IPS-18a (cell line): ENCODE measurements at regions not wholly inside any gene's neighbourhood (a gene's known extent, or its start where the extent isn't known, plus 50 kb on each side); places are given as distances from the start of the nearest gene placed in this dataset.

Source experiments
- H3K27ac ChIP-seq: one replicate; pipeline ENCODE4 v1.5.1; 2013; ENCODE audit warnings: low read length
- H3K27me3 ChIP-seq: one replicate; pipeline ENCODE4 v1.6.1; 2013; ENCODE audit warnings: mild to moderate bottlenecking, low read length; ENCODE audit not compliant: control insufficient read depth, insufficient read depth
- H3K36me3 ChIP-seq: one replicate; pipeline ENCODE4 v1.6.1; 2013; ENCODE audit warnings: low read depth, low read length; ENCODE audit not compliant: control insufficient read depth
- H3K4me1 ChIP-seq: one replicate; pipeline ENCODE4 v1.6.1; 2013; ENCODE audit warnings: low read depth, low read length; ENCODE audit not compliant: control insufficient read depth
- H3K4me3 ChIP-seq: one replicate; pipeline ENCODE4 v1.5.1; 2013; ENCODE audit warnings: low read length
- H3K9ac ChIP-seq: one replicate; pipeline ENCODE4 v1.6.1; 2013; ENCODE audit warnings: mild to moderate bottlenecking, low read length, moderate library complexity
- H3K9me3 ChIP-seq: one replicate; pipeline ENCODE4 v1.6.1; 2013; ENCODE audit warnings: low read depth, low read length; ENCODE audit not compliant: control insufficient read depth

DNA sequence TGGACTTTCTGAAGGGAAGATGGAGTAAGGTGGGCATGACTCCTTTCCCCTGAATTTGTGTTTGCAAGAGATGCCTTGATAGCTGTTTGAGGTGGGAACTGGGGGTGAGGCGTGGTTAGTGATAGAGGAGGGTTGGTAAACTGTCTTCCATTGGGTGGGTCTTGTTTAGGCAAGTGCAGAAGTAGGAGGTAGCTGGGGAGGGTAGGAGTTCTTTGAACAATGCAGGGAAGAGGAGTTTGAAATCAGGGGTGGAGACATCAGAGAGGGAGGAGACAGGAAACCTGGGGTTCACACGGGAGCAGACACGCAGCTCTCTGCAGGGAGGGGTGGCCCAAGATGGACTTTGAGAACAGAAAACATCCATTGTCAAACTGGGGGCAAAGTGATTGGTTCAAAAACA, 267.1 kb downstream of the TSN start:
- H3K4me1 ChIP-seq, result peaks cover 8% of the 10 kb centered on the region
- no peaks in the 10 kb centered on the region for H3K27me3 ChIP-seq
- no peaks in the 10 kb centered on the region for H3K36me3 ChIP-seq
- H3K9ac ChIP-seq, result no peak overlapping the region
- H3K4me3 ChIP-seq, result no peak overlapping the region
- no peaks in the 10 kb centered on the region for H3K9me3 ChIP-seq
- no peak overlapping the region for H3K27ac ChIP-seq

GRCh38 chr2:122023059-122023864, 267.8 kb downstream of the TSN start:
- Histone ChIP-seq H3K36me3 (no peaks in the 10 kb centered on the region), H3K4me1 (peaks cover 8% of the 10 kb centered on the region), H3K9ac (no peak overlapping the region), H3K27me3 (no peaks in the 10 kb centered on the region), H3K27ac (no peak overlapping the region), H3K4me3 (no peak overlapping the region), H3K9me3 (no peaks in the 10 kb centered on the region)

- no peaks in the 10 kb centered on the region for H3K36me3 ChIP-seq
- no peaks in the 10 kb centered on the region for H3K9me3 ChIP-seq
- H3K27ac ChIP-seq, result no peak overlapping the region
- peaks cover 15% of the 10 kb centered on the region for H3K4me1 ChIP-seq
- H3K27me3 ChIP-seq, result no peaks in the 10 kb centered on the region
- no peak overlapping the region for H3K9ac ChIP-seq
- H3K4me3 ChIP-seq, result no peak overlapping the region
These were observed 272.2 kb downstream of the TSN start for GRCh38 chr2:122027510-122028217.

DNA sequence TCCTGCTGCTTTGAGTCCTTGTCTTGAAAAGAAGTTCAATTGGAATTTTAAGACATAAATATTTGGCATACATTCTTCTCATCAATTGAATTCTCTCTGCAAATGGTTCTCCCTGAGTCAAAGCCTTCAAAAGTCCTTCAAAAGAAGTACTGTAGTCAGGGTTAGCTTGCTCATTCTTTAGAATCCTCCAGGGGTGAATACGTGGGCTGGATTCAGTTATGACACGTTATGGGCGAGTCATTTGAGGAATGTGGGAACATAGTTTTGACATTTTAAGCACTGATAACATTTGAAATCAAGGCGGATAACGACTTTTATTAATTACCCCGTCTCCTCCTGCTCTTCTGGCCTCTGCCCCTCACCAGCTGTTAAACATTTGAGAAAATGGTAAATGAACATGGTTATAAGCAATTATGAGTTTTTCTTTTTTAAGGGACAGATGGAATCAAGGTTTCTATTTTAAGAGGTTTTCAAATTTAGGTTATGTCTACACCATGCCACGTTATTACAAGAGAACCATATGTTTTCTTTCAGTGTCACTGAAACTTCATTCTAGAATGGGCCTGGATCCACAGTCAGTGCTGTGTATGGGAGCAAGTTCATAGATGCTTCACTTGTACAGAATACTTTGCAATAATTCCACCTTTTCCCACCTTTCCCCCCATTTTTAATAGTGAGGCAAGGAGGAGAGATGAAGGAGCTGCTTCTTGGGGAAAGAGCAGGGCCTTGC, 273.1 kb downstream of the TSN start:
- Histone ChIP-seq H3K27ac (no peak overlapping the region), H3K4me3 (no peak overlapping the region), H3K9me3 (no peaks in the 10 kb centered on the region)

GRCh38 chr2:122029456-122029855, 274.0 kb downstream of the TSN start:
- no peak overlapping the region for H3K27ac ChIP-seq

More for the DNA sequence above, 273.1 kb downstream of the TSN start:
- no peaks in the 10 kb centered on the region for H3K27me3 ChIP-seq
- H3K4me1 ChIP-seq, result peaks cover 10% of the 10 kb centered on the region
- no peaks in the 10 kb centered on the region for H3K36me3 ChIP-seq
- H3K9ac ChIP-seq, result no peak overlapping the region

GRCh38 chr2:122029945-122030344, 274.5 kb downstream of the TSN start:
- Histone ChIP-seq H3K27me3 (no peaks in the 10 kb centered on the region), H3K4me3 (no peak overlapping the region), H3K27ac (no peak overlapping the region), H3K9ac (no peak overlapping the region), H3K36me3 (no peaks in the 10 kb centered on the region), H3K4me1 (peaks cover 17% of the 10 kb centered on the region), H3K9me3 (no peaks in the 10 kb centered on the region)

More at GRCh38 chr2:122029456-122029855, 274.0 kb downstream of the TSN start:
- no peaks in the 10 kb centered on the region for H3K36me3 ChIP-seq
- no peaks in the 10 kb centered on the region for H3K9me3 ChIP-seq
- no peak overlapping the region for H3K4me3 ChIP-seq
- peaks cover 13% of the 10 kb centered on the region for H3K4me1 ChIP-seq
- no peaks in the 10 kb centered on the region for H3K27me3 ChIP-seq
- no peak overlapping the region for H3K9ac ChIP-seq

DNA sequence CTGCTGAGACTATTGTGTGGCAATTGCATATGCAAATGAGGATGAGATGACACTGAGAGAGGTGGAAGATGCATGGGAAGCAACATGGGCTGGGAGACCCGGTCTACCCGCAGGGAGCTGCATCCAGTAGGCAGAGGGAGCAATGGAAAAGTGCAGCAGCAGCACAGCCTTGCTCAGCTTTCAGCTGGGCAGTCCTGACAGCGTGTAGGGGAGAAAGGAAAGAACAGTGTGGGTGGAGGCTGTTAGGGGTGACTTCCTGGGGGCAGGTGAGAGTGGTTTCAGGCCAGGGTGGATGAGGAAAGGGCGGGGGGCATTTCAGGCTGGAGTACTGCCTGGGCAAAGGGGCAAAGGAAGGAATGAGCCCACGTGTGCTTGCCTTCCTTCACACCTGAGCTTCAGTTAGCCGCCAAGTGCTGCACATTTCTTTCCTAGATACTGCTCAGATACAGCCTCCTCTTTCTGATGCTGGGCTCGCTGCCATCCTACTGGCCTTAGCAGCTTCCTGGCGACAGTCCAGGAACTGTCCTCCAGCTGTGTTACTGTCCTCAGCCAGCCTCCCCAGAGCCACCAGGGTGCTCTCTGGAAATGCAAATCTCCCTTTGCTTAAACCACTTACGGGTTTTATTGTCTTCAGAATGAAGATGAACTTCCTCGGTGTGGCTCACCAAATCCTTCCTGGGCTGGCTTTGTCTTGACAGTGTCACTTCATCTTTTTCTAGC, 276.3 kb downstream of the TSN start:
- no peaks in the 10 kb centered on the region for H3K9me3 ChIP-seq
- peaks cover 23% of the 10 kb centered on the region for H3K4me1 ChIP-seq
- H3K27ac ChIP-seq, result no peak overlapping the region
- no peak overlapping the region for H3K9ac ChIP-seq
- no peaks in the 10 kb centered on the region for H3K27me3 ChIP-seq
- no peaks in the 10 kb centered on the region for H3K36me3 ChIP-seq
- H3K4me3 ChIP-seq, result no peak overlapping the region

- no peaks in the 10 kb centered on the region for H3K36me3 ChIP-seq
- no peak overlapping the region for H3K27ac ChIP-seq
- H3K4me1 ChIP-seq, result peaks cover 23% of the 10 kb centered on the region
- no peak overlapping the region for H3K4me3 ChIP-seq
- H3K27me3 ChIP-seq, result no peaks in the 10 kb centered on the region
- no peaks in the 10 kb centered on the region for H3K9me3 ChIP-seq
- H3K9ac ChIP-seq, result no peak overlapping the region
These were observed 276.8 kb downstream of the TSN start for GRCh38 chr2:122032264-122032645.

GRCh38 chr2:122033778-122034177, 278.3 kb downstream of the TSN start:
- H3K9me3 ChIP-seq, result no peaks in the 10 kb centered on the region
- no peaks in the 10 kb centered on the region for H3K27me3 ChIP-seq
- no peak overlapping the region for H3K9ac ChIP-seq
- no peak overlapping the region for H3K27ac ChIP-seq
- peaks cover 23% of the 10 kb centered on the region for H3K4me1 ChIP-seq
- no peak overlapping the region for H3K4me3 ChIP-seq
- no peaks in the 10 kb centered on the region for H3K36me3 ChIP-seq

- no peaks in the 10 kb centered on the region for H3K36me3 ChIP-seq
- H3K4me3 ChIP-seq, result no peak overlapping the region
- peaks cover 23% of the 10 kb centered on the region for H3K4me1 ChIP-seq
- no peak overlapping the region for H3K27ac ChIP-seq
- H3K9me3 ChIP-seq, result no peaks in the 10 kb centered on the region
- no peak overlapping the region for H3K9ac ChIP-seq
- no peaks in the 10 kb centered on the region for H3K27me3 ChIP-seq
These were observed 278.9 kb downstream of the TSN start for GRCh38 chr2:122034344-122034743.

DNA sequence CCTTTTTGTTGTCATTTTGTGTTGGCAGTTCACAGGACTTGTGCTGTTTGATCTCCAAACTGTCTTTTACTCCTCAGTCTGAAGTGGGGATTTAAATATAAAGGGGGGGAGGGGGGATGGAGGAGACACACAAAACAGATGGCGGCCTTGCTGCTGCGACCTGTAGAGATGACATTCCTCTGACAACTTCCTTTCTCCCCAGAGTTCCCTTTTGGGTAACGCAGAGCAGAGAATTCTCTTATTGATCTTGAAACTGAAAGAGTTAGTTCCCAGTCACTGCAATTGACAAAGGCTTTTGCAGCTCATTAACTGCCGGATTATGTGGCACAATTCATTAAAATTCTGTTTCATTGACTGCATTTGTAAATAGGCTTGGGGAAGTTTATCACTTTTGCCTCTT, 279.3 kb downstream of the TSN start:
- Histone ChIP-seq H3K9ac (no peak overlapping the region), H3K27me3 (no peaks in the 10 kb centered on the region), H3K4me3 (no peak overlapping the region), H3K9me3 (no peaks in the 10 kb centered on the region), H3K27ac (no peak overlapping the region), H3K36me3 (no peaks in the 10 kb centered on the region), H3K4me1 (peaks cover 23% of the 10 kb centered on the region)
